ENCODE measurements at regions not wholly inside any gene's neighbourhood (a gene's known extent, or its start where the extent isn't known, plus 50 kb on each side); places are given as distances from the start of the nearest gene placed in this dataset.
A peak's percentile ranks its signal among the peaks of the same experiment; 100 is the strongest.

GRCh38 chr1:200317236-200317635, 92.6 kb downstream of the ZNF281 start:
- TF ChIP-seq CTCF (IDR thresholded peaks at IDR 0.05; ENCODE audit: insufficient read depth, low read depth, low read length): no peak
- no peak for TF ChIP-seq EZH2 (IDR thresholded peaks at IDR 0.05; ENCODE audit: insufficient read depth, low read length)
- H3K4me3 ChIP-seq (ENCODE audit: insufficient read depth, low read depth, low read length): no peak overlapping the region
- no peaks in the 10 kb centered on the region for H3K36me3 Mint-ChIP-seq (ENCODE audit: low read depth, unreplicated experiment)
- peaks cover 22% of the 10 kb centered on the region for H3K4me1 Mint-ChIP-seq (ENCODE audit: low read depth, unreplicated experiment)
- no peaks in the 10 kb centered on the region for H3K79me2 ChIP-seq (ENCODE audit: insufficient read depth, low read length)
- H4K20me1 ChIP-seq (ENCODE audit: insufficient read depth, low read length): no peaks in the 10 kb centered on the region
- no peak overlapping the region for H3K27ac Mint-ChIP-seq (ENCODE audit: unreplicated experiment)
- no peaks in the 10 kb centered on the region for H3K9me3 ChIP-seq (ENCODE audit: insufficient read depth, low read depth, low read length)
- FAIRE-seq: no peak
- peak overlapping the region; percentile 1 for H3K4me2 ChIP-seq (ENCODE audit: low read length)
- no peak overlapping the region for H3K4me3 Mint-ChIP-seq (ENCODE audit: unreplicated experiment)
- no peaks in the 10 kb centered on the region for H3K27me3 ChIP-seq (ENCODE audit: insufficient read depth, low read length)
- H2AFZ ChIP-seq (ENCODE audit: low read depth, low read length): no peak overlapping the region
- H3K9me3 Mint-ChIP-seq (ENCODE audit: unreplicated experiment): no peaks in the 10 kb centered on the region
- H3K27me3 Mint-ChIP-seq (ENCODE audit: low read depth, unreplicated experiment): no peaks in the 10 kb centered on the region
- no peak overlapping the region for H3K9ac ChIP-seq (ENCODE audit: low read length)
- peaks cover 7% of the 10 kb centered on the region for H3K4me1 ChIP-seq (ENCODE audit: insufficient read depth, low read length)
- H3K27ac ChIP-seq (ENCODE audit: low read depth, low read length): no peak overlapping the region
- no peaks in the 10 kb centered on the region for H3K36me3 ChIP-seq (ENCODE audit: insufficient read depth, low read length)
- peak; percentile 78 for DNase-seq (ENCODE audit: low read depth)

- Histone ChIP-seq H3K36me3 (ENCODE audit: insufficient read depth, low read length) (no peaks in the 10 kb centered on the region), H3K9me3 (ENCODE audit: insufficient read depth, low read depth, low read length) (no peaks in the 10 kb centered on the region), H3K4me1 (ENCODE audit: insufficient read depth, low read length) (peaks cover 7% of the 10 kb centered on the region), H3K4me2 (ENCODE audit: low read length) (no peak overlapping the region), H4K20me1 (ENCODE audit: insufficient read depth, low read length) (no peaks in the 10 kb centered on the region), H3K79me2 (ENCODE audit: insufficient read depth, low read length) (no peaks in the 10 kb centered on the region), H3K4me3 (ENCODE audit: insufficient read depth, low read depth, low read length) (no peak overlapping the region), H3K9ac (ENCODE audit: low read length) (no peak overlapping the region), H3K27ac (ENCODE audit: low read depth, low read length) (no peak overlapping the region), H2AFZ (ENCODE audit: low read depth, low read length) (no peak overlapping the region), H3K27me3 (ENCODE audit: insufficient read depth, low read length) (no peaks in the 10 kb centered on the region)
- H3K4me1 Mint-ChIP-seq (ENCODE audit: low read depth, unreplicated experiment): peaks cover 22% of the 10 kb centered on the region
- DNase-seq (ENCODE audit: low read depth) (no peak), FAIRE-seq (no peak)
- H3K27ac Mint-ChIP-seq (ENCODE audit: unreplicated experiment): no peak overlapping the region
- H3K36me3 Mint-ChIP-seq (ENCODE audit: low read depth, unreplicated experiment): no peaks in the 10 kb centered on the region
- TF ChIP-seq CTCF (IDR thresholded peaks at IDR 0.05; ENCODE audit: insufficient read depth, low read depth, low read length) (no peak), EZH2 (IDR thresholded peaks at IDR 0.05; ENCODE audit: insufficient read depth, low read length) (no peak)
- no peaks in the 10 kb centered on the region for H3K27me3 Mint-ChIP-seq (ENCODE audit: low read depth, unreplicated experiment)
- H3K4me3 Mint-ChIP-seq (ENCODE audit: unreplicated experiment): no peak overlapping the region
- H3K9me3 Mint-ChIP-seq (ENCODE audit: unreplicated experiment): no peaks in the 10 kb centered on the region
Observed at GRCh38 chr1:200316148-200316803, 93.6 kb downstream of the ZNF281 start.

- H3K27ac Mint-ChIP-seq (ENCODE audit: unreplicated experiment): no peak overlapping the region
- FAIRE-seq: peak; percentile 47
Observed at GRCh38 chr1:200314085-200314750, 95.6 kb downstream of the ZNF281 start.

More at GRCh38 chr1:200314085-200314750, 95.6 kb downstream of the ZNF281 start:
- Histone ChIP-seq H3K9me3 (ENCODE audit: insufficient read depth, low read depth, low read length) (no peaks in the 10 kb centered on the region), H3K4me2 (ENCODE audit: low read length) (peak overlapping the region; percentile 49), H3K27ac (ENCODE audit: low read depth, low read length) (no peak overlapping the region), H3K9ac (ENCODE audit: low read length) (no peak overlapping the region), H3K36me3 (ENCODE audit: insufficient read depth, low read length) (no peaks in the 10 kb centered on the region), H2AFZ (ENCODE audit: low read depth, low read length) (no peak overlapping the region), H3K4me1 (ENCODE audit: insufficient read depth, low read length) (peaks cover 7% of the 10 kb centered on the region), H3K27me3 (ENCODE audit: insufficient read depth, low read length) (no peaks in the 10 kb centered on the region), H4K20me1 (ENCODE audit: insufficient read depth, low read length) (no peaks in the 10 kb centered on the region), H3K79me2 (ENCODE audit: insufficient read depth, low read length) (no peaks in the 10 kb centered on the region), H3K4me3 (ENCODE audit: insufficient read depth, low read depth, low read length) (no peak overlapping the region)
- TF ChIP-seq EZH2 (IDR thresholded peaks at IDR 0.05; ENCODE audit: insufficient read depth, low read length) (no peak), CTCF (IDR thresholded peaks at IDR 0.05; ENCODE audit: insufficient read depth, low read depth, low read length) (no peak)
- H3K36me3 Mint-ChIP-seq (ENCODE audit: low read depth, unreplicated experiment): no peaks in the 10 kb centered on the region
- peaks cover 12% of the 10 kb centered on the region for H3K4me1 Mint-ChIP-seq (ENCODE audit: low read depth, unreplicated experiment)
- H3K27me3 Mint-ChIP-seq (ENCODE audit: low read depth, unreplicated experiment): no peaks in the 10 kb centered on the region
- H3K9me3 Mint-ChIP-seq (ENCODE audit: unreplicated experiment): no peaks in the 10 kb centered on the region
- peak; percentile 73 for DNase-seq (ENCODE audit: low read depth)
- no peak overlapping the region for H3K4me3 Mint-ChIP-seq (ENCODE audit: unreplicated experiment)

Measured in astrocyte (in vitro differentiated cells and primary cell).